ENCODE measurements at regions not wholly inside any gene's neighbourhood (a gene's known extent, or its start where the extent isn't known, plus 50 kb on each side); places are given as distances from the start of the nearest gene placed in this dataset.

DNA sequence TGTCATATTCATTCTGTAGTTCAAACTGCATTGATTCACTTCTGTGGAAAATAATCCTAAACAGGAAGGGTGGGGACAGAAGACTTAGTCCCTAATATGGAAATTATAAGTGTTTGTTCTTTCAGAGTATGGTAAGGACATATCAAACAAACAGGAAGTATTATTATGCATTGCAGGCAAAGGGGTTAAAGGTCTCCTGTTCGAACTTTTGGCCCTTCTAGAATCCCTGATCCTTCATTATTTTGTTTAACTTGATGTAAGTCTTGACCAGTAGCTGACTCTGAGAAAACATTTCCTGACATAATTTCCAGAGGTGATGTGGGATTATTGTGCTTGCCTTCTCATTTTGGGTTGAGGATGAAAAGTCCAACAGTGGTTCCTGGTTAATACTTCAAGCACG is 215.4 kb upstream of the ADGRL2 start:
- Histone ChIP-seq H3K4me1 (peaks cover 0 to 27% (median 10%) of the 10 kb centered on the region in 4 donors), H3K27ac (no peak overlapping the region), H3K4me3 (no peak overlapping the region), H3K36me3 (no peaks in the 10 kb centered on the region), H3K27me3 (no peaks in the 10 kb centered on the region), H3K9me3 (no peaks in the 10 kb centered on the region)
- DNase-seq: no peak
- TF ChIP-seq POLR2A (IDR thresholded peaks at IDR 0.05): no peak
- TF ChIP-seq, protein P1, sequence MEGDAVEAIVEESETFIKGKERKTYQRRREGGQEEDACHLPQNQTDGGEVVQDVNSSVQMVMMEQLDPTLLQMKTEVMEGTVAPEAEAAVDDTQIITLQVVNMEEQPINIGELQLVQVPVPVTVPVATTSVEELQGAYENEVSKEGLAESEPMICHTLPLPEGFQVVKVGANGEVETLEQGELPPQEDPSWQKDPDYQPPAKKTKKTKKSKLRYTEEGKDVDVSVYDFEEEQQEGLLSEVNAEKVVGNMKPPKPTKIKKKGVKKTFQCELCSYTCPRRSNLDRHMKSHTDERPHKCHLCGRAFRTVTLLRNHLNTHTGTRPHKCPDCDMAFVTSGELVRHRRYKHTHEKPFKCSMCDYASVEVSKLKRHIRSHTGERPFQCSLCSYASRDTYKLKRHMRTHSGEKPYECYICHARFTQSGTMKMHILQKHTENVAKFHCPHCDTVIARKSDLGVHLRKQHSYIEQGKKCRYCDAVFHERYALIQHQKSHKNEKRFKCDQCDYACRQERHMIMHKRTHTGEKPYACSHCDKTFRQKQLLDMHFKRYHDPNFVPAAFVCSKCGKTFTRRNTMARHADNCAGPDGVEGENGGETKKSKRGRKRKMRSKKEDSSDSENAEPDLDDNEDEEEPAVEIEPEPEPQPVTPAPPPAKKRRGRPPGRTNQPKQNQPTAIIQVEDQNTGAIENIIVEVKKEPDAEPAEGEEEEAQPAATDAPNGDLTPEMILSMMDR (IDR thresholded peaks at IDR 0.05): no peak
- ATAC-seq: peak; percentile 34 to 70 (median 56)
- intact Hi-C loops (cut with DNase I): no loop called here
- WGBS (ENCODE audit: insufficient coverage, low coverage, low lambda C conversion rate, missing lambda C conversion rate): 36% methylated on average over 2 of the region's 2 CpGs

DNA sequence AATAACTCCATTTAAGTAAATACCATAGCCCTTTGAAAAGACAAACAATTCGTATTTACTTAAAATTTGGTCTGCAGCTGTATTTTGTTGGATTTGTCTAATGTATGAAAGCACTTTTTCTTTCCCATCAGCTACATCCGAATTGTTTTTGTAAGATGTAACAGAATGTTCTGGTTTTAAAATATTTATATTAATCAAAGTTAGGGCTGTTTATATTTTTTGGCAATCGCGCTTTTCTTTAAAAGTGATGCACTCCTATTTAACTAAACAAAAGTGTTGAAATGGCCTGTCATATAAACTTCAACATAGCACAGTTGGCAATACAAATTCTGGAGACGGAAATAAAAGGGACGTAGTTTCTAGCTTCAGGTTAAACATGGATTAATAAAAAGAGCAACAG is 216.3 kb upstream of the ADGRL2 start:
- Histone ChIP-seq H3K9me3 (no peaks in the 10 kb centered on the region), H3K27me3 (no peaks in the 10 kb centered on the region), H3K4me1 (peaks cover 0 to 27% (median 10%) of the 10 kb centered on the region in 4 donors), H3K4me3 (no peak overlapping the region), H3K36me3 (no peaks in the 10 kb centered on the region), H3K27ac (peak overlapping the region in 1 of 3 donors; percentile 33)
- DNase-seq: no peak
- ATAC-seq: peak in 2 of 4 donors; percentile 20 to 24
- 20% methylated on average over 6 of the region's 6 CpGs for WGBS (ENCODE audit: insufficient coverage, low coverage, low lambda C conversion rate, missing lambda C conversion rate)
- intact Hi-C loops (cut with DNase I): no loop called here
- no peak for TF ChIP-seq POLR2A (IDR thresholded peaks at IDR 0.05)
- TF ChIP-seq, protein P1 (IDR thresholded peaks at IDR 0.05): no peak

DNA sequence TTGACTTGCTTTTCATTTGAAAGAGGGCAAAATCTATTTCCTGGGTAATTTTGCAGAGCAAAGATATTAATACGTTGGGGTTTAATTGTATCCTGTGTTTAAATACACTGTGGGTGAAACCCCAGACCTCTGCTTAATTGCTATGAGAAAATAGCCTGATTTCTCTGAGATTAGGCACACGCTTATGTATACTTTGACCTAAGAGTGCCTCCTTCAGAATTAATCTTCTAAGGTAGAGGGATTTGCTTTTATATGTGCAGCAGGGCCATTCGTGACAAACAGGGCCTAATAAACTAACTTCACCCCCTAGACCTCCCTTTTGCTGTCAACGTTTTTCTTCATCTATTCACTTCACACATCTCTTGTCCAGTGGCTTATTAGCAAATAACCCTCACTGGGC is 216.9 kb upstream of the ADGRL2 start:
- intact Hi-C loops (cut with DNase I): no loop called here
- peak overlapping the region in 1 of 3 donors; percentile 33 for H3K27ac ChIP-seq
- H3K4me1 ChIP-seq: peaks cover 0 to 27% (median 10%) of the 10 kb centered on the region in 4 donors
- ATAC-seq (no peak), DNase-seq (no peak)
- H3K9me3 ChIP-seq: no peaks in the 10 kb centered on the region
- TF ChIP-seq, protein P1 (IDR thresholded peaks at IDR 0.05): no peak
- no peak for TF ChIP-seq POLR2A (IDR thresholded peaks at IDR 0.05)
- H3K27me3 ChIP-seq: no peaks in the 10 kb centered on the region
- WGBS (ENCODE audit: insufficient coverage, low coverage, low lambda C conversion rate, missing lambda C conversion rate): 37% methylated on average over 4 of the region's 4 CpGs
- no peaks in the 10 kb centered on the region for H3K36me3 ChIP-seq
- no peak overlapping the region for H3K4me3 ChIP-seq

DNA sequence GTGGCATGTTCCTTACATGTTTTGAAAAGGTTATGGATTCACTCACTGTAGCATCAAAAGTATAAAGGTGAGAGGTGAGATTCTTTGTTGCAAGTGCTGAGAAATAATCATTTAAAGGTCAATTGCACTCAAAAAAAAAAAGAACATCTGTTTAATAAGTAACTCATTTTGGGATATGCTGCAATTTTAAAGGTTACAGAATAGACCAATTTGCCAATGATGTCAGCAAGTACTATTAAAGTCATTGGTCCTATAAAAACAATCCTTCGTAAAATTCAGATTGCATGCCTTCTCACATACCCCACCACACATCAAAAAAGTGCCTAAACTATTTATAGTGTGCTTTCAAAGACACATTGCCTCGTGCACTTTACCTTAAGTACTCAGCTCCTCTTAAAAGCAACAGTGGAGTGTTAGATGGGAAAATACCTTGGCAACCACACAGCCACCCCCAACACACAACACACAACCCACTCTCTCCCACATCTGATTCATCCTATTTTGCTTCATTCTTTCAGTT is 218.2 kb upstream of the ADGRL2 start:
- Histone ChIP-seq H3K9me3 (no peaks in the 10 kb centered on the region), H3K4me1 (peaks cover 0 to 27% (median 10%) of the 10 kb centered on the region in 4 donors), H3K27me3 (no peaks in the 10 kb centered on the region), H3K27ac (peak overlapping the region in 1 of 3 donors; percentile 49), H3K36me3 (no peaks in the 10 kb centered on the region), H3K4me3 (no peak overlapping the region)
- WGBS (ENCODE audit: insufficient coverage, low coverage, low lambda C conversion rate, missing lambda C conversion rate): 16% methylated on average over 2 of the region's 2 CpGs
- no peak for TF ChIP-seq POLR2A (IDR thresholded peaks at IDR 0.05)
- TF ChIP-seq, protein P1 (IDR thresholded peaks at IDR 0.05): no peak
- ATAC-seq (peak; percentile 68 to 88 (median 80)), DNase-seq (no peak)
- intact Hi-C loops (cut with DNase I): no loop called here

DNA sequence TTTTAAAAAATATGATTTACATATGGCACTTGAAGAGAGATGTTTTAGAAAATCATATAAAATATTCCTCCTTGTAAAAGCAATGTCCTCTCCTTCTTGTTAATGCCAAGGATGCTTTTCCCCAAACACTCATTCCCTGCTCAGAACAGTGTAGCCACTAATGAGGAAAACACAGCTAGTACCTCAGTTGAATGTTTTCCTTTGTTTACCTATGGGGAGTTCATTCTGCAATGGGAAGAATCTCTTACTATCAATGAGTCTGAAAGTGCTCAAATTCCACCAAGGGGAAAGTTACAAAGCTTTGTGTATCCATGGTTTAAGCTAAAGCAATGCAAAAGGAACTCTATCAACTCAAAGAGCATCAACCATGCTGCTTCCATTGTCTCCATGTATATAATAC is 221.9 kb upstream of the ADGRL2 start:
- Histone ChIP-seq H3K27me3 (no peaks in the 10 kb centered on the region), H3K4me1 (peaks cover 0 to 23% (median 4%) of the 10 kb centered on the region in 4 donors)
- no peak for ATAC-seq

More for the DNA sequence above, 221.9 kb upstream of the ADGRL2 start:
- H3K4me3 ChIP-seq: no peak overlapping the region
- H3K36me3 ChIP-seq: no peaks in the 10 kb centered on the region
- intact Hi-C loops (cut with DNase I): no loop called here
- H3K9me3 ChIP-seq: no peaks in the 10 kb centered on the region
- DNase-seq: no peak
- TF ChIP-seq, protein P1 (IDR thresholded peaks at IDR 0.05): no peak
- no peak for TF ChIP-seq POLR2A (IDR thresholded peaks at IDR 0.05)
- H3K27ac ChIP-seq: no peak overlapping the region

Data from right lobe of liver (tissue), 6 donors.